HCT116 (cell line): ENCODE measurements at regions not wholly inside any gene's neighbourhood (a gene's known extent, or its start where the extent isn't known, plus 50 kb on each side); places are given as distances from the start of the nearest gene placed in this dataset.

Experiments
- CTCF ChIP-seq, 3 experiments: fragments of 200-600 bp in 1 of 3; sonication (generic) in 1 of 3; IDR thresholded peaks in 2 of 3; conservative IDR thresholded peaks in 1 of 3; 2 replicates each; pipeline ENCODE4 v1.5.1; 2012 to 2017; ENCODE audit warnings: low read depth in 2 of 3, low read length in 2 of 3, antibody characterized with exemption in 1 of 3, borderline replicate concordance in 1 of 3, control low read depth in 1 of 3, mild to moderate bottlenecking in 1 of 3, mixed read lengths in 1 of 3, mixed run types in 1 of 3, moderate library complexity in 1 of 3; ENCODE audit not compliant: insufficient read depth in 1 of 3
- ELF1 ChIP-seq: IDR thresholded peaks from 2 replicates; pipeline ENCODE4 v1.6.1; 2012; ENCODE audit warnings: low read depth, borderline replicate concordance
- EZH2 ChIP-seq: fragments of 200-600 bp; sonication (generic); IDR thresholded peaks from 2 replicates; pipeline ENCODE4 v1.6.1; 2017; ENCODE audit warnings: antibody characterized with exemption, mixed run types
- MAX ChIP-seq: IDR thresholded peaks from 2 replicates; pipeline ENCODE4 v1.6.1; 2012
- POLR2A ChIP-seq: IDR thresholded peaks from 2 replicates; pipeline ENCODE4 v1.7.0; 2011; ENCODE audit warnings: borderline replicate concordance; ENCODE audit not compliant: insufficient read depth, insufficient read length; ENCODE audit errors: extremely low read depth
- RAD21 ChIP-seq: IDR thresholded peaks from 2 replicates; pipeline ENCODE4 v1.6.1; 2012; ENCODE audit warnings: low read depth, mild to moderate bottlenecking
- REST ChIP-seq: IDR thresholded peaks from 2 replicates; pipeline ENCODE4 v1.6.1; 2012; ENCODE audit warnings: low read depth
- SIN3A ChIP-seq: IDR thresholded peaks from 2 replicates; pipeline ENCODE4 v1.6.1; 2012; ENCODE audit warnings: low read depth
- SP1 ChIP-seq: IDR thresholded peaks from 2 replicates; pipeline ENCODE4 v1.6.1; 2012; ENCODE audit warnings: low read depth

GRCh38 chr4:144582105-144582850, 63.7 kb upstream of the HHIP start:
- no peak for TF ChIP-seq RAD21
- no peak for TF ChIP-seq CTCF (IDR thresholded peaks at IDR 0.05 in 2 of 3, conservative IDR thresholded peaks at IDR 0.05 in 1 of 3; ENCODE audit: borderline replicate concordance in 1 of 3, insufficient read depth in 1 of 3, low read depth in 2 of 3, low read length in 2 of 3)
- TF ChIP-seq SIN3A = no peak
- TF ChIP-seq POLR2A = no peak
- TF ChIP-seq REST = no peak
- TF ChIP-seq MAX = no peak
- TF ChIP-seq SP1 = no peak
- TF ChIP-seq EZH2 = no peak
- no peak for TF ChIP-seq ELF1
